A204.1 (cell line): ENCODE measurements at regions not wholly inside any gene's neighbourhood (a gene's known extent, or its start where the extent isn't known, plus 50 kb on each side); places are given as distances from the start of the nearest gene placed in this dataset.

Experiments used
- FAIRE-seq: peaks from 2 replicates; lab custom pipeline; 2012; peaks lifted over from hg19 to GRCh38; lab: Jason Lieb, UNC

DNA sequence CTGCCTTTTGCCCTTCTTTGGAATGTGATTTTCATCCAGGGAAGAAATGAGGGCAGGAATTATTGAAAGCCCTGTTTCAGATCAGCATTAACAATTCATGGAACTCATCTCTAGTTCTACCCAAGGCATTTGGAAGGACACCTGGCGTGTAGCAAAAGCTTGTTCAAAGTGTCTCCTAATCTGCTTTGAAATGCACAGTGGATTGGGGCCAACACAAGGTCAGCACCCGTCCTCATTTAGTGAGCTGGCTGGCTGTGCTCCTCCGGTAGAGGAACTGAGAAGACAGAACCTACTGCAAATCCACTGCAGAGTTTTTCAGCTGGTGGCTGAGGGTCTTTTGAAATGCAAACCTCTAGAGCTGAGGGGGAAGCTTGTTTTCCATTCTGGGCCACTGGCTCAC lies 141.6 kb upstream of the STT3B start:
- no peak for FAIRE-seq

DNA sequence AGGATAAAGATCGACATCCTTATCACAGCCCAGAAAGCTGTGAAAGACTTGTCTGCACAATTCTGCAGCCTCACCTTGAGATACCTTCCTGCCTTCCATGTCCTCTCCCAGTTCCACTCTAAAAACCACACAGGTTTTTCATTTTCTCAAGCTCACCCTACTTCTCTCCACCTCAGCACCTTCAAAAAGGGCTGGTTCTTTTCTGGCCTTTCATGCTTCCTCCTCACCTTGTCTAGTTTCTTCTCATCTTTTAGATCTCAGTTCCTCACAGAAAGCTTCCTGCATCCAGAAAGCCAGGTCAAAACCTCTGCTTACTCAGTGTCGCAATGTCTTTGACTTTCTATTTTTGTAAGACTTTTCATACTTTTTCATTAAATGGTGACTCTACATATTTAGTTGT lies 140.2 kb upstream of the STT3B start:
- no peak for FAIRE-seq

- FAIRE-seq: no peak
Observed at GRCh38 chr3:31399271-31399670, 133.5 kb upstream of the STT3B start.

- no peak for FAIRE-seq
Observed at GRCh38 chr3:31402117-31402516, 130.6 kb upstream of the STT3B start.

- no peak for FAIRE-seq
Observed at GRCh38 chr3:31403197-31403596, 129.5 kb upstream of the STT3B start.

DNA sequence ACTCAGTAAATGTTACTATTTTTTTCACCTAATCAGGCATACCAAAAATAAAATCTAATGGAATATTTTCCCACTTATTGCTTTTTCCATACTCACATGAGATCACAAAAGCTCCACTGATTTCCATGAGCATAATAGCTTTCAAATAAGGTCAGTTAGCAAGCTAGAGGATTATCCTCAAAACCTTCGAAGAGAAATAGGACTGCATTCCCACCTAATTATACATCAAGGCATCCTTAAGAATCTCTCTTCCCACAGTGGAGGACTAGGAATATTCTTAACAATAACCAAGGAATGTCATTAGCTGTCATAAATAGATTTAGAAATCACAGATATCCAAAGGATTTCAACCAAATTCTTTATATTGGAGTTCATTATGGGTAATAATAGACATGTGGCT lies 127.9 kb upstream of the STT3B start:
- no peak for FAIRE-seq

DNA sequence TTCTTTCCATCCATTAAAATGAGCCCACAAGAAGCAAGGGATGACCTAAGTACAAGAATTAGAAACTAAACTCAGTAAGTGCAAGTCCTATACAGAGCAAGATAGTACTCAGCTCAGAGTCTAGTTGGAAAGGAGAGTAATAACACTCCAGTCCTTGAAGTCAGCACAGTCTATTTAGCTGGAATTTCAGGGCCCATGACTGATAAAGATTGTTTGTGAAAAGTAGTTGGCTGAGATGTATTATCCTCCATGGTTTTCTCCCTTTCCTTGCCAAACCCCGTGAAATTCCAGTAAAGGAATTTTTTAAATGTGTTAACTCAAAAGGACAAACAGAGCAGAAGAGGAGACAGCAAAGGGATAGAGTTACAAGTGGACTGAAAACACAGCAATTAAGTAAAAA lies 127.2 kb upstream of the STT3B start:
- FAIRE-seq: no peak

DNA sequence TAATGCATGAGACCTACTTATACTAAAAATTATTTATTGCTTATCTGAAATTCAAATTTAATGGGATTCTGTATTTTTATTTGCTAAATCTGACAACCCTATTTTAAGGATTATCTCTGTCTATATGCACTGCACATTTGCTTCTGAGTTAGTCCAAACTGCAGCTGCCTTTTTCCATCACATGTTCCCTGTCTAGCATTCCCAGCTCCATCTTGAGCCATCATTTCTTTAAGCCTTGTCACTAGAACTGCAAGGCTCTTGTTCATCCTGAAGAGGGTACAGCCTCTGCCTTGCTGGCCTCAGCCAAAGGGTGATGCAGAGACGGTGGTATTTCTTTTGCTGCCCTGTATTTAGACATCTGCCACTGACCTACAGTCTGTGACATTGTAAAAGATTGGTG lies 125.8 kb upstream of the STT3B start:
- FAIRE-seq: no peak

- FAIRE-seq: no peak
Observed at GRCh38 chr3:31407665-31408064, 125.1 kb upstream of the STT3B start.

- no peak for FAIRE-seq
Observed at GRCh38 chr3:31408720-31409119, 124.0 kb upstream of the STT3B start.

GRCh38 chr3:31409389-31409788 lies 123.3 kb upstream of the STT3B start:
- no peak for FAIRE-seq

DNA sequence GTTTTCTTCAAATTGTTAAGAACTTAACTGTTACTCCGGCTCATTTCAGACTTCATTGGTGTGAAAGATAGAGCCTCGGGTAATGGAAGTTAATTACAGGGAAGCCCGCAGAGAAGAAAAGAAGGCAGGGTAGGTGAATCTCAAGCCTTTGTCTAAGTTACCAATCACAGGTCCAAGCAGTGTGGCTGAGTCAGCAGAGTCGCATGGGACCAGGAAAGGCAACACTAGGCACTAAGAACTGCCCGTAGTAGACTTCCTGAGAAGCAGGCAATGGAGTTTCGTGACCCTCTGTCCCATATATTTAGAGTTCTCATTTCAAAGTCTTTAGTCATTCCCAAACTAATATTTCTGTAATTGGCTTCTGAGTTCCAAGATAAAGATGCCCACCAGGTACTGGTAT lies 122.9 kb upstream of the STT3B start:
- no peak for FAIRE-seq

- no peak for FAIRE-seq
Observed at GRCh38 chr3:31410411-31410810, 122.3 kb upstream of the STT3B start.

DNA sequence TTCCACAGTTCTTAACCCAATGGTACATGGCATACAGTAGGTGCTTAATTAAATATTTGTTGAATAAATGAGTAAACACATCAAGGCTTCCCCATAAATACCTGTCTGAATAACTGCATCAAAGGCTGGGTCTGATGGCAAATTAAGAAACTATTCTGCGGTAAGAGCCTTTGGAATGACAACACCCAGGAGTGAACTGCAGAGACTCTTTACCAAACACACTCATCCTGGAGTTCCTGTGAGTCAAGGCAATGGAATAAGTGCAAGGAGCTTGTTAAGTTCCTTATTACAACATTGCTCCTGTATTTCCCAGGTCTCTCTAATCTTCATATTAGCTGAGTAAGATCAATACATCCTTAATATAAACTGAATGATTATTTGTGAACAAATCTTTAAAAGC lies 119.9 kb upstream of the STT3B start:
- FAIRE-seq: no peak

DNA sequence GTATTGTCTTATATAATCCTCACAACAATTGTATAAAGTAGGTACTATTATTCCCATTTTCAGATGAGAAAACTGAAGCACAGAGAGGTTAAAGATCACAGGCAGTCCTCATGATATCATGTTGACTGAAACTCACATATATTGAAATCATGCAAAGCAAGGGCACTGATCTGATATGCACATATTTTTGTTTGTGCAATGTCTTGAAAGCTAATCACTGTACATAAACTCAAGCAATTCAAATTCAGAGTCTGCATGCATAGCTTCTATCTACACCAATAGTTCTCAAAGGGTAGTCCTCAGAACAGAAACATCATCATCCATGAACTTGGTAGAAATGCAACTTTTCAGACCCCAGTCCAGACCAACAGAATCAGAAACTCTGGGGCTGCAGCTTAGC lies 119.2 kb upstream of the STT3B start:
- no peak for FAIRE-seq

- FAIRE-seq: no peak
Observed at GRCh38 chr3:31416980-31417379, 115.7 kb upstream of the STT3B start.

GRCh38 chr3:31417486-31417885 lies 115.2 kb upstream of the STT3B start:
- no peak for FAIRE-seq

DNA sequence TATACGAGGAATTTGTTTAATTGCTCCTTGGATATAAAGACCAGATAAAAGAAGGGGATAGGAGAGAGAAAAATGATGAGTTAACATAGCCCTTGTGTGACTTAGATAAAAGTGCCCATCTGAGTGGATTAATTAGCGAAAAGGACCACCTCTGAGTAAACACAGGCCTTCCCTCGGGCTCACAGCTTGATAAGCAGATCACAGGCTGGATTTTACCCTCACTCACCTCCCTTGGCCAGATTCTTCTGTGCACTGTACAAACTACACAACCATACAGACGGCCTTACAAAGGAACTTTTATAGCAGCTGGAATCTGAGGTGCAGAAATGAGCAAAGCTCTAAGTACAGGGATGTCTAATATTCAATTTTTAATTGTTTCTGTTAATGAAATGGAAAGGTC lies 112.4 kb upstream of the STT3B start:
- FAIRE-seq: no peak

- no peak for FAIRE-seq
Observed at GRCh38 chr3:31421314-31422048, 111.2 kb upstream of the STT3B start.

DNA sequence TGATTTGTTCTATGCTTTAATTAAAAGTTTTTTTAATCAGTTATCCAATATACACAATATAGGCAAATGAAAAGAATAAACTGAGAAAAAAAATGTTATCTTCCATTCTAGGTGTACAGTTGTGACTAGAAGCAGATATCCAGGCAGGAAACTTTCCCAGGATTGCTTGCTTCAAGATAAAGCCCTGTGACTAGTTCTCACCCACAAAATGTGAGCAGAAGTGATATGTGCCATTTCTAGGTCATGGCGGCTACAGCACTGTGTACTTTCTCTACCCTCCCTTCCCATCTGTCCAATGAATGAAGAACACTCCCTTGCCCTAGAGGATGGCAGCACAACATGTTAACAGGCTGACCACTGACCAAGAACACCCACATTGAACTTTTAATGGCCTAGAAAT lies 110.5 kb upstream of the STT3B start:
- no peak for FAIRE-seq

DNA sequence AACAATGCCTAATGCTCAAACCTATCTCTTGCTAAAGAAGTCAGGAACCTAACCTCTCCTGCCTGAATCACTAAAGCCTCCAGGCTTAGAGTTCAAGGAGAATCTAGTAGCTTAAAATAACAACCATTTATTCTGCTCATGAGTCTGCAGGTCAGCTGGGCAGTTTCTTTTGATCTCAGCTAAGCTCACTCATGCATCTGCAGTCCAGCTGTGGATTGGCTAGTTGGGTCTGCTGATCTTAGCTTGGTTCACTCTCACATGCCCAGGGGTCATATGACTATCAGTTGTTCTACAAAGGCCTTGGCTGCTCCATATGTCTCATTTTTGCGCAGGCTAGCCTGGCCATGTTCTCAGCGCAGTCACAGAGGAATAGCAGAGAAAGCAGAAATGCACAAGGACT lies 109.2 kb upstream of the STT3B start:
- FAIRE-seq: no peak

DNA sequence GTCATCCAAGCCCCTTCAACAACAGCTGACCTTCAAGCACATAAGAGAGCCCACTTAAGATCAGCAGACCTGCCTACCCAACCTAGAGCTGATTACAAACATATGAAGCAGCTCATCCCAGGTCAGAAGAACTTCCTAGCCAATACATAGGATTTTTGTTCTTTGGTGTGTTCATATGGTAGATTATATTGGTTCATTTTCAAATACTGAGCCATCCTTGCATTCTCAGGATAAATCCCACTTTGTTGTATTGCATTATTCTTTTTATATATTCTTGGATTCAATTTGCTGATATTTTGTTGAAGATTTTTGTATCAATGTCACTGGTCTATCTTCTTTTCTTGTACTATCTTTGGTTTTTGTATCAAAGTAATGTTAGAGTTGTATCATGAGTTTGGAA lies 107.3 kb upstream of the STT3B start:
- no peak for FAIRE-seq

DNA sequence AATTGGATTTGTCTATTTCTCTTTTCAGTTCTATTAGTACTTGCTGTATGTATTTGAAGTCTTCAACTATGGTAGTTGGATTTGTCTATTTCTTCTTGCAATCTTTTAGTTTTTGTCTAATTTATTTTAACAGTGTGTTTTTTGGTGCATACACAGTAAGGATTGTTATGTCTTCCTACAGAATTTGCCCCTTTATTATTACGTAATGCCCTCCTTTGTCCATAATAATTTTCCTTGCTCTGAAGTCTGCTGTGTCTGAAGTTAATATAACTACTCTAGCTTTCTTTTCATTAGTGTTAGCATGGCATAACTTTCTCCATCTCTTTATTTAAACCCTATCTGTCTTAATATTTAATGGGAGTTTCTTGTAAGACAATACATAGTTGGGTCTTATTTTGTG lies 105.1 kb upstream of the STT3B start:
- no peak for FAIRE-seq

DNA sequence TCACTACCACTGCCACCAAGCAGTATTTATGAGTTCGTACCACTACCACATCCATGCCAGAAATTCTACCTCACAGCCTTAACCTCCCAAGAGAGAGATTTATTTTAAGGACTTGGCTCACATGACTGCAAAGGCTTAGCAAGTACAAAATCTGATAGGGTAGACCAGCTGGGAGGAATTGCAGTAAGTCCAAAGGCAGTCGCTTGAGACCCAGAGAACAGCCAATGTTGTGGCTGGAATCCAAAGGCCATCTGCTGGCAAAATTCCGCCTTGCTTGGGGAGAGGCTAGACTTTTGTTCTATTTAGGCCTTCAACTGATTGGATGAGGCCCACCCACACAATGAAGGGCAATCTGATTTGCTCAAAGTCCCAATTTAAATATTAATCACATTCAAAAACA lies 101.4 kb upstream of the STT3B start:
- FAIRE-seq: no peak
